Upper lobe of left lung (tissue), 4 donors: ENCODE measurements at regions not wholly inside any gene's neighbourhood (a gene's known extent, or its start where the extent isn't known, plus 50 kb on each side); places are given as distances from the start of the nearest gene placed in this dataset.

Source experiments
- EP300 ChIP-seq, 4 donors: sonication (generic); formaldehyde crosslinking; IDR thresholded peaks; one replicate each; pipeline ENCODE4 v1.5.1; 2017; ENCODE audit warnings: antibody characterized with exemption in 4 of 4, control low read depth in 2 of 4
- POLR2A ChIP-seq, 4 donors: fragments of 450-650 bp; IDR thresholded peaks; one replicate each; pipeline ENCODE4 v1.5.1; 2016 to 2017; ENCODE audit warnings: antibody characterized with exemption in 4 of 4, mild to moderate bottlenecking in 2 of 4
- POLR2AphosphoS5 ChIP-seq, 2 donors: sonication (generic); formaldehyde crosslinking; IDR thresholded peaks; one replicate each; pipeline ENCODE4 v1.5.1; 2017; ENCODE audit warnings: antibody characterized with exemption in 2 of 2
- TF ChIP-seq, protein P1 (sequence below), 6 experiments: fragments of 450-650 bp in 4 of 6; fragments of 200-600 bp in 2 of 6; sonication (generic) in 2 of 6; IDR thresholded peaks; one replicate each; pipeline ENCODE4 v1.5.1; 2016 to 2019; ENCODE audit warnings: antibody characterized with exemption in 6 of 6

DNA sequence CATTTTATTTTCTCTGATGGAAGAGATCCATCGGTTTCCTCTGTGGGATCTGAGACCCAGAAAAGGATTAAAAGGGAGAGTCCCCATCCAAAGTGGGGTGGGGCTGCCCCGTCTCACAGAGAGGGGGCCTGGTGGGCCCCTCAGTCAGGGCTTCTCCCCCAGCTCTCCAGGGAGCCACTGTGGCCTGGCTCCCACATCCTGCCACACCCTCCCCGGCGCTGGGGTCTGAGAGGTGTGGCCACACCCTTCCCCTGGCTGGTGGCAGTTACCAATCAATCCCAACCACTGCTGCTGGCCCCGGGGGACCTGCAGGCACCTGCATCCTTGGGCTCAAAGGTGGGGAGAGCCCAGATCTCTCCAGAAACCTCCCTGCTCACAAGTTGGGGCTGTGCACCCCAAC lies 161.8 kb upstream of the IQSEC1 start:
- TF ChIP-seq, protein P1, sequence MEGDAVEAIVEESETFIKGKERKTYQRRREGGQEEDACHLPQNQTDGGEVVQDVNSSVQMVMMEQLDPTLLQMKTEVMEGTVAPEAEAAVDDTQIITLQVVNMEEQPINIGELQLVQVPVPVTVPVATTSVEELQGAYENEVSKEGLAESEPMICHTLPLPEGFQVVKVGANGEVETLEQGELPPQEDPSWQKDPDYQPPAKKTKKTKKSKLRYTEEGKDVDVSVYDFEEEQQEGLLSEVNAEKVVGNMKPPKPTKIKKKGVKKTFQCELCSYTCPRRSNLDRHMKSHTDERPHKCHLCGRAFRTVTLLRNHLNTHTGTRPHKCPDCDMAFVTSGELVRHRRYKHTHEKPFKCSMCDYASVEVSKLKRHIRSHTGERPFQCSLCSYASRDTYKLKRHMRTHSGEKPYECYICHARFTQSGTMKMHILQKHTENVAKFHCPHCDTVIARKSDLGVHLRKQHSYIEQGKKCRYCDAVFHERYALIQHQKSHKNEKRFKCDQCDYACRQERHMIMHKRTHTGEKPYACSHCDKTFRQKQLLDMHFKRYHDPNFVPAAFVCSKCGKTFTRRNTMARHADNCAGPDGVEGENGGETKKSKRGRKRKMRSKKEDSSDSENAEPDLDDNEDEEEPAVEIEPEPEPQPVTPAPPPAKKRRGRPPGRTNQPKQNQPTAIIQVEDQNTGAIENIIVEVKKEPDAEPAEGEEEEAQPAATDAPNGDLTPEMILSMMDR (IDR thresholded peaks at IDR 0.05), result no peak
- TF ChIP-seq POLR2A (IDR thresholded peaks at IDR 0.05) (no peak), EP300 (IDR thresholded peaks at IDR 0.05) (no peak), POLR2AphosphoS5 (IDR thresholded peaks at IDR 0.05) (no peak)
